Dermis blood vessel endothelial cell (primary cell): ENCODE measurements at regions not wholly inside any gene's neighbourhood (a gene's known extent, or its start where the extent isn't known, plus 50 kb on each side); places are given as distances from the start of the nearest gene placed in this dataset.

ENCODE experiments used
- DNase-seq: peaks from one replicate; pipeline ENCODE4 v3.0.0; 2010

GRCh38 chr3:194189243-194189791 lies 53.4 kb downstream of the HES1 start:
- DNase-seq: peak; percentile 74

- peak; percentile 98 for DNase-seq
These were observed 55.9 kb downstream of the HES1 start for GRCh38 chr3:194191850-194192249.

GRCh38 chr3:194194051-194194756 lies 58.3 kb downstream of the HES1 start:
- DNase-seq: no peak

- DNase-seq: no peak
These were observed 58.8 kb downstream of the HES1 start for GRCh38 chr3:194194757-194195085.

- DNase-seq: no peak
These were observed 59.7 kb downstream of the HES1 start for GRCh38 chr3:194195611-194196010.

- peak; percentile 66 for DNase-seq
These were observed 60.9 kb downstream of the HES1 start for GRCh38 chr3:194196876-194197275.

GRCh38 chr3:194197396-194197960 lies 61.5 kb downstream of the HES1 start:
- no peak for DNase-seq

GRCh38 chr3:194197981-194198695 lies 62.2 kb downstream of the HES1 start:
- no peak for DNase-seq

- DNase-seq: no peak
These were observed 63.0 kb downstream of the HES1 start for GRCh38 chr3:194198938-194199337.

- no peak for DNase-seq
These were observed 64.6 kb downstream of the HES1 start for GRCh38 chr3:194200422-194201081.

- no peak for DNase-seq
These were observed 66.2 kb downstream of the HES1 start for GRCh38 chr3:194201953-194202666.

GRCh38 chr3:194203482-194204041 lies 67.6 kb downstream of the HES1 start:
- no peak for DNase-seq

GRCh38 chr3:194204042-194204987 lies 68.4 kb downstream of the HES1 start:
- peak; percentile 22 for DNase-seq

- DNase-seq: peak; percentile 42
These were observed 69.8 kb downstream of the HES1 start for GRCh38 chr3:194205675-194206133.

- no peak for DNase-seq
These were observed 70.4 kb downstream of the HES1 start for GRCh38 chr3:194206320-194206719.

GRCh38 chr3:194208709-194209108 lies 72.8 kb downstream of the HES1 start:
- no peak for DNase-seq

GRCh38 chr3:194212161-194212844 lies 76.4 kb downstream of the HES1 start:
- peak; percentile 61 for DNase-seq

- DNase-seq: no peak
These were observed 76.9 kb downstream of the HES1 start for GRCh38 chr3:194212845-194213331.

GRCh38 chr3:194215392-194215791 lies 79.4 kb downstream of the HES1 start:
- DNase-seq: no peak
